SK-N-SH (cell line): ENCODE measurements at regions not wholly inside any gene's neighbourhood (a gene's known extent, or its start where the extent isn't known, plus 50 kb on each side); places are given as distances from the start of the nearest gene placed in this dataset.

Experiments used
- CTCF ChIA-PET: fragments of 300-600, 350-600 bp; formaldehyde crosslinking; extraction: SDS; loops from one replicate; lab custom pipeline; 2021; lab: Yijun Ruan, JAX
- POLR2A ChIA-PET: fragments of 350-600 bp; sonication (Branson Sonifier 250); formaldehyde crosslinking; extraction: SDS; loops from one replicate; lab custom pipeline; 2020; ENCODE audit warnings: antibody characterized with exemption, inconsistent platforms; lab: Yijun Ruan, JAX
- DNase-seq: peaks from one replicate; pipeline ENCODE4 v3.0.0; 2012
- H2AFZ ChIP-seq: fragments of 200-600 bp; sonication (generic); 2 replicates; pipeline ENCODE4 v1.8.1; 2016; ENCODE audit warnings: antibody characterized with exemption, mild to moderate bottlenecking, low read depth
- H3F3A ChIP-seq: fragments of 200-600 bp; sonication (generic); replicated peaks from 2 replicates; pipeline ENCODE3; 2016; ENCODE audit warnings: antibody characterized with exemption, mild to moderate bottlenecking; ENCODE audit not compliant: insufficient read depth
- H3K27ac ChIP-seq, 2 experiments: fragments of 200-500 bp in 1 of 2; fragments of 200-600 bp in 1 of 2; sonication (Bioruptor generic) in 1 of 2; sonication (generic), shearing (Covaris generic) in 1 of 2; 2 replicates each; pipeline versions ENCODE4 v1.5.1 to v1.6.1; 2014 to 2016; ENCODE audit warnings: low read depth in 2 of 2, inconsistent platforms in 1 of 2, low read length in 1 of 2, mild to moderate bottlenecking in 1 of 2, mixed read lengths in 1 of 2
- H3K27me3 ChIP-seq: fragments of 200-600 bp; sonication (generic), shearing (Covaris generic); 2 replicates; pipeline ENCODE4 v1.6.1; 2016; ENCODE audit warnings: mixed run types; ENCODE audit not compliant: insufficient read depth
- H3K36me3 ChIP-seq, 2 experiments: fragments of 200-500 bp in 1 of 2; fragments of 200-600 bp in 1 of 2; sonication (Bioruptor generic) in 1 of 2; sonication (generic) in 1 of 2; replicated peaks in 1 of 2; 2 replicates each; pipeline versions ENCODE3 to v1.5.1; 2014 to 2016; ENCODE audit warnings: low read length in 1 of 2, mild to moderate bottlenecking in 1 of 2; ENCODE audit not compliant: insufficient read depth in 2 of 2, control insufficient read depth in 1 of 2
- H3K4me1 ChIP-seq, 2 experiments: fragments of 200-500 bp in 1 of 2; fragments of 200-600 bp in 1 of 2; sonication (Bioruptor generic) in 1 of 2; sonication (generic), shearing (Covaris generic) in 1 of 2; 2 replicates each; pipeline versions ENCODE4 v1.5.1 to v1.6.1; 2014 to 2016; ENCODE audit warnings: low read depth in 1 of 2, low read length in 1 of 2, mixed run types in 1 of 2; ENCODE audit not compliant: insufficient read depth in 2 of 2, control insufficient read depth in 1 of 2
- H3K4me2 ChIP-seq: fragments of 200-600 bp; sonication (generic), shearing (Covaris generic); 2 replicates; pipeline ENCODE4 v1.6.1; 2017; ENCODE audit warnings: mixed run types
- H3K4me3 ChIP-seq, 2 experiments: fragments of 200-500 bp in 1 of 2; fragments of 200-600 bp in 1 of 2; sonication (Bioruptor generic) in 1 of 2; sonication (generic), shearing (Covaris generic) in 1 of 2; 2 replicates each; pipeline versions ENCODE4 v1.5.1 to v1.8.1; 2014 to 2016; ENCODE audit warnings: low read depth in 2 of 2, inconsistent platforms in 1 of 2, low read length in 1 of 2, mild to moderate bottlenecking in 1 of 2, mixed read lengths in 1 of 2, moderate library complexity in 1 of 2
- H3K79me2 ChIP-seq: fragments of 200-600 bp; sonication (generic); 2 replicates; pipeline ENCODE4 v1.8.1; 2017; ENCODE audit warnings: mild to moderate bottlenecking; ENCODE audit not compliant: insufficient read depth
- H3K9ac ChIP-seq: fragments of 200-600 bp; sonication (generic); 2 replicates; pipeline ENCODE4 v1.6.1; 2017; ENCODE audit warnings: mixed run types
- H3K9me2 ChIP-seq: fragments of 200-600 bp; sonication (generic); 2 replicates; pipeline ENCODE4 v1.6.1; 2017; ENCODE audit warnings: mixed run types
- H3K9me3 ChIP-seq: fragments of 200-600 bp; sonication (generic); 2 replicates; pipeline ENCODE4 v1.6.1; 2017; ENCODE audit warnings: mixed run types, mild to moderate bottlenecking, moderate library complexity
- H4K20me1 ChIP-seq: fragments of 200-600 bp; sonication (generic); 2 replicates; pipeline ENCODE4 v1.6.1; 2017; ENCODE audit warnings: mild to moderate bottlenecking, mixed run types; ENCODE audit not compliant: insufficient read depth
- CHD2 ChIP-seq: fragments of 150-350 bp; IDR thresholded peaks from 2 replicates; pipeline ENCODE4 v1.6.1; 2018; ENCODE audit warnings: low read length; ENCODE audit not compliant: partially characterized antibody
- CTCF ChIP-seq: fragments of 200-600 bp; sonication (generic); IDR thresholded peaks from 2 replicates; pipeline ENCODE4 v1.6.1; 2017; ENCODE audit warnings: antibody characterized with exemption, mild to moderate bottlenecking, moderate library complexity
- ELF1 ChIP-seq: IDR thresholded peaks from 2 replicates; pipeline ENCODE4 v1.4.0; 2012
- EP300 ChIP-seq, 2 experiments: IDR thresholded peaks; 2 replicates each; pipeline versions ENCODE4 v1.4.0 to v1.6.1; 2012; ENCODE audit warnings: borderline replicate concordance in 1 of 2, low read depth in 1 of 2, low read length in 1 of 2
- FOSL2 ChIP-seq: IDR thresholded peaks from 2 replicates; pipeline ENCODE4 v1.4.0; 2012; ENCODE audit warnings: low read depth, mild to moderate bottlenecking, moderate library complexity, borderline replicate concordance
- MAX ChIP-seq: IDR thresholded peaks from 2 replicates; pipeline ENCODE4 v1.4.0; 2012; ENCODE audit warnings: low read depth
- NRF1 ChIP-seq: IDR thresholded peaks from 2 replicates; pipeline ENCODE4 v1.6.1; 2012; ENCODE audit warnings: low read depth, mild to moderate bottlenecking, low read length
- RAD21 ChIP-seq: IDR thresholded peaks from 2 replicates; pipeline ENCODE4 v1.6.1; 2012; ENCODE audit warnings: mild to moderate bottlenecking, low read length
- RFX5 ChIP-seq: IDR thresholded peaks from 2 replicates; pipeline ENCODE4 v1.6.1; 2012; ENCODE audit warnings: mild to moderate bottlenecking, improper control_type of control experiment, low read length
- SIN3A ChIP-seq: IDR thresholded peaks from 2 replicates; pipeline ENCODE4 v1.6.1; 2012; ENCODE audit warnings: low read depth, mild to moderate bottlenecking, low read length, moderate library complexity, borderline replicate concordance
- SMC3 ChIP-seq: IDR thresholded peaks from 2 replicates; pipeline ENCODE4 v1.6.1; 2012; ENCODE audit warnings: low read depth, low read length, improper control_type of control experiment
- TEAD4 ChIP-seq: IDR thresholded peaks from 2 replicates; pipeline ENCODE4 v1.4.0; 2012; ENCODE audit warnings: mild to moderate bottlenecking, borderline replicate concordance; ENCODE audit not compliant: insufficient read depth
- YY1 ChIP-seq: IDR thresholded peaks from 2 replicates; pipeline ENCODE4 v1.4.0; 2012; ENCODE audit warnings: low read depth, mild to moderate bottlenecking
- ZBTB33 ChIP-seq: IDR thresholded peaks from 2 replicates; pipeline ENCODE4 v1.4.0; 2012; ENCODE audit warnings: low read depth, borderline replicate concordance
- WGBS: methylation state at CpG from one replicate; pipeline ENCODE4 v1.1.6; 2017; ENCODE audit warnings: low lambda C conversion rate; 5-methylcytosine and 5-hydroxymethylcytosine counted together
- TF ChIP-seq, protein P1 (sequence below): IDR thresholded peaks from 2 replicates; pipeline ENCODE4 v1.6.1; 2012; ENCODE audit warnings: mild to moderate bottlenecking, low read depth, low read length, moderate library complexity

DNA sequence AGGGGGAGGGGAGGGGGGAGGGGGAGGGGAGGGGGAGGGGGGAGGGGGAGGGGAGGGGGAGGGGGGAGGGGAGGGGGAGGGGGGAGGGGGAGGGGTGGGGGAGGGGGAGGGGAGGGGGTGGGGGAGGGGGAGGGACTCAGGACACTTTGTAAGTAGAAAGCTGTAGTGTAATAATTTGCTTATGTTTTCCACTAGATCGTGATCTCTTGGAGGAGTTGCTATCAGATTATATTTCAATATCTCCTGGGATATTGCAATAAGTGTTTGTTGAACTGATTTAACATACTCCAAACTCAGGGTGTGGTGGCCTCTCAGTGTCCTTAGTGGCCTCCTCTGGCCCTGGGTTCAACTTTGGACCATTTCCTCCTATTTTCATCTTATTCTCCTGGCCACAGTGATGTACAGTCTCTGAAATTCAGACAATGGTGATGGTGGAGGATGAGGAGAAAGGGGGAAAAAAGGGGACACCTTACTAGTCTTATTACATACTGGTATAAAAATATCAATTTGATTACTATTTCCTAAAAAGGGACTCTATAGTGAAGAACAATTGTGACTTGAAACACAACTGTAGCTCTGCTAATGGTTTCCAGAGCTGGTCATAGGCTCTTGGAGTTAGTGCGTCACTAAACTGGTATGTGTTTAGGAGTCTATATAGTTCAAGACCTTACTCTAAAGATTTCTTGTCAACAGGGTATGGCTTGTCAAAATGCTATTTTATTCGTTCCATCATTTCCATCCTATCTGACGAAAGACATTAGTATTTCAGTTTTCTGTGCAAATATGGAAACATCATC lies 89.6 kb downstream of the DDX1 start:
- no peak overlapping the region for H3K27ac ChIP-seq
- H3K4me3 ChIP-seq = no peak overlapping the region
- no peak overlapping the region for H3K4me2 ChIP-seq
- H3K9ac ChIP-seq = no peak overlapping the region
- H4K20me1 ChIP-seq = no peaks in the 10 kb centered on the region
- no peaks in the 10 kb centered on the region for H3K36me3 ChIP-seq
- DNase-seq = no peak
- H3K79me2 ChIP-seq = no peaks in the 10 kb centered on the region
- peaks cover 0 to 8% of the 10 kb centered on the region in 2 experiments; a peak in 1 of 4 replicates for H3K4me1 ChIP-seq
- CTCF ChIA-PET = interaction anchor here (1.6 kb wide), 1 partner anchor 826 kb away, joined by 3 read pairs; no protein-coding TSS in a partner anchor
- no peaks in the 10 kb centered on the region for H3K27me3 ChIP-seq
- 71% methylated on average over 4 of the region's 4 CpGs for WGBS
- POLR2A ChIA-PET = no interaction called here
- TF ChIP-seq RAD21 (no peak), CHD2 (no peak), FOSL2 (no peak), EP300 (IDR thresholded peaks at IDR 0.05; ENCODE audit: borderline replicate concordance in 1 of 2, low read depth in 1 of 2, low read length in 1 of 2) (no peak), ELF1 (no peak), MAX (no peak), NRF1 (no peak), YY1 (no peak), ZBTB33 (no peak), SMC3 (no peak), CTCF (no peak), SIN3A (no peak), RFX5 (no peak), TEAD4 (no peak)
- TF ChIP-seq, protein P1, sequence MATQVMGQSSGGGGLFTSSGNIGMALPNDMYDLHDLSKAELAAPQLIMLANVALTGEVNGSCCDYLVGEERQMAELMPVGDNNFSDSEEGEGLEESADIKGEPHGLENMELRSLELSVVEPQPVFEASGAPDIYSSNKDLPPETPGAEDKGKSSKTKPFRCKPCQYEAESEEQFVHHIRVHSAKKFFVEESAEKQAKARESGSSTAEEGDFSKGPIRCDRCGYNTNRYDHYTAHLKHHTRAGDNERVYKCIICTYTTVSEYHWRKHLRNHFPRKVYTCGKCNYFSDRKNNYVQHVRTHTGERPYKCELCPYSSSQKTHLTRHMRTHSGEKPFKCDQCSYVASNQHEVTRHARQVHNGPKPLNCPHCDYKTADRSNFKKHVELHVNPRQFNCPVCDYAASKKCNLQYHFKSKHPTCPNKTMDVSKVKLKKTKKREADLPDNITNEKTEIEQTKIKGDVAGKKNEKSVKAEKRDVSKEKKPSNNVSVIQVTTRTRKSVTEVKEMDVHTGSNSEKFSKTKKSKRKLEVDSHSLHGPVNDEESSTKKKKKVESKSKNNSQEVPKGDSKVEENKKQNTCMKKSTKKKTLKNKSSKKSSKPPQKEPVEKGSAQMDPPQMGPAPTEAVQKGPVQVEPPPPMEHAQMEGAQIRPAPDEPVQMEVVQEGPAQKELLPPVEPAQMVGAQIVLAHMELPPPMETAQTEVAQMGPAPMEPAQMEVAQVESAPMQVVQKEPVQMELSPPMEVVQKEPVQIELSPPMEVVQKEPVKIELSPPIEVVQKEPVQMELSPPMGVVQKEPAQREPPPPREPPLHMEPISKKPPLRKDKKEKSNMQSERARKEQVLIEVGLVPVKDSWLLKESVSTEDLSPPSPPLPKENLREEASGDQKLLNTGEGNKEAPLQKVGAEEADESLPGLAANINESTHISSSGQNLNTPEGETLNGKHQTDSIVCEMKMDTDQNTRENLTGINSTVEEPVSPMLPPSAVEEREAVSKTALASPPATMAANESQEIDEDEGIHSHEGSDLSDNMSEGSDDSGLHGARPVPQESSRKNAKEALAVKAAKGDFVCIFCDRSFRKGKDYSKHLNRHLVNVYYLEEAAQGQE = no peak
- no peak overlapping the region for H2AFZ ChIP-seq
- H3F3A ChIP-seq = no peaks in the 10 kb centered on the region
- no peaks in the 10 kb centered on the region for H3K9me2 ChIP-seq
- H3K9me3 ChIP-seq = no peaks in the 10 kb centered on the region; the same call in 1 of the 2 replicates
